B cell (primary cell): ENCODE measurements at regions not wholly inside any gene's neighbourhood (a gene's known extent, or its start where the extent isn't known, plus 50 kb on each side); places are given as distances from the start of the nearest gene placed in this dataset.
"Not testable (repeated sequence)": the region's sequence is repeated elsewhere in the genome, so short reads cannot be mapped to it uniquely, and the experiment has no call there.

Experiments used
- CTCF ChIP-seq: fragments of 200-600 bp; IDR thresholded peaks from one replicate; pipeline ENCODE4 v1.8.0; 2022; ENCODE audit warnings: antibody characterized with exemption, mild to moderate bottlenecking
- EZH2 ChIP-seq: IDR thresholded peaks from 2 replicates; pipeline ENCODE4 v1.6.1; 2012; ENCODE audit warnings: borderline replicate concordance, low read depth, mild to moderate bottlenecking, moderate library complexity, low read length; ENCODE audit not compliant: insufficient read depth, poor library complexity, severe bottlenecking

GRCh38 chrX:35548003-35548402, 250.1 kb upstream of the MAGEB16 start:
- TF ChIP-seq CTCF, EZH2: not testable (repeated sequence)
